Endothelial cell of umbilical vein (primary cell): ENCODE measurements at regions not wholly inside any gene's neighbourhood (a gene's known extent, or its start where the extent isn't known, plus 50 kb on each side); places are given as distances from the start of the nearest gene placed in this dataset.

Experiments
- BruUV-seq: library from RNA; stranded (reverse); fragments of 400-500 nt; replicated peaks from 2 replicates; lab custom pipeline; 2021; lab: Mats Ljungman, UMichigan
- CTCF ChIA-PET: fragments of 300-600, 350-600 bp; sonication (Branson Sonifier 250); formaldehyde crosslinking; loops from one replicate; lab custom pipeline; 2021; ENCODE audit warnings: antibody characterized with exemption, inconsistent platforms; lab: Charles Lee
- POLR2A ChIA-PET: fragments of 300-600, 350-600 bp; sonication (Branson Sonifier 250); formaldehyde crosslinking; loops from one replicate; lab custom pipeline; 2021; ENCODE audit warnings: antibody characterized with exemption, inconsistent platforms; lab: Charles Lee
- DNase-seq: peaks from one replicate; pipeline ENCODE4 v3.0.0-alpha.2; 2011; ENCODE audit warnings: low read depth, low spot score
- FAIRE-seq: peaks from 2 replicates; lab custom pipeline; 2011; peaks lifted over from hg19 to GRCh38; lab: Jason Lieb, UNC
- H2AFZ ChIP-seq: 2 replicates; pipeline ENCODE4 v1.6.0; 2012; ENCODE audit warnings: low read depth, low read length, control low read depth, inconsistent platforms
- H3K27ac ChIP-seq: 2 replicates; pipeline ENCODE4 v1.5.1; 2011; ENCODE audit warnings: low read depth, mild to moderate bottlenecking, control low read depth, low read length, moderate library complexity; ENCODE audit not compliant: insufficient read depth
- H3K27me3 ChIP-seq, 2 experiments: 2 replicates each; pipeline versions ENCODE4 v1.6.0 to v1.6.1; 2011; ENCODE audit warnings: low read length in 2 of 2, mixed read lengths in 1 of 2; ENCODE audit not compliant: control insufficient read depth in 2 of 2, insufficient read depth in 2 of 2
- H3K36me3 ChIP-seq, 2 experiments: 2 replicates in 1 of 2; 3 replicates in 1 of 2; pipeline ENCODE4 v1.5.1; 2011; ENCODE audit warnings: low read length in 2 of 2, mild to moderate bottlenecking in 1 of 2, moderate library complexity in 1 of 2; ENCODE audit not compliant: control insufficient read depth in 2 of 2, insufficient read depth in 2 of 2; ENCODE audit errors: extremely low read depth in 1 of 2
- H3K4me1 ChIP-seq: 3 replicates; pipeline ENCODE4 v1.5.1; 2011; ENCODE audit warnings: mild to moderate bottlenecking, low read length; ENCODE audit not compliant: control insufficient read depth, insufficient read depth; ENCODE audit errors: extremely low read depth
- H3K4me2 ChIP-seq: 2 replicates; pipeline ENCODE4 v1.6.1; 2011; ENCODE audit warnings: low read length, control low read depth, mixed read lengths; ENCODE audit not compliant: insufficient read depth
- H3K4me3 ChIP-seq, 3 experiments: fragments of 200-600 bp in 1 of 3; sonication (generic), shearing (Covaris generic) in 1 of 3; replicated peaks in 1 of 3; 2 replicates each; pipeline ENCODE4 v1.5.1; 2011 to 2016; ENCODE audit warnings: control low read depth in 3 of 3, low read length in 3 of 3, mild to moderate bottlenecking in 2 of 3, inconsistent platforms in 1 of 3, low read depth in 1 of 3, moderate library complexity in 1 of 3; ENCODE audit not compliant: insufficient read depth in 1 of 3
- H3K79me2 ChIP-seq: 2 replicates; pipeline ENCODE4 v1.6.0; 2012; ENCODE audit warnings: low read length, inconsistent platforms; ENCODE audit not compliant: control insufficient read depth, insufficient read depth
- H3K9ac ChIP-seq: replicated peaks from 2 replicates; pipeline ENCODE3; 2011; ENCODE audit warnings: low read length, control low read depth; ENCODE audit not compliant: insufficient read depth; ENCODE audit errors: extremely low read depth
- H3K9me1 ChIP-seq: replicated peaks from 3 replicates; pipeline ENCODE4 v1.6.0; 2011; ENCODE audit warnings: mild to moderate bottlenecking, low read length; ENCODE audit not compliant: control insufficient read depth, insufficient read depth; ENCODE audit errors: extremely low read depth
- H3K9me3 ChIP-seq: replicated peaks from 2 replicates; pipeline ENCODE4 v1.5.1; 2012; ENCODE audit warnings: low read length, inconsistent platforms; ENCODE audit not compliant: control insufficient read depth, insufficient read depth
- H4K20me1 ChIP-seq: replicated peaks from 2 replicates; pipeline ENCODE3; 2011; ENCODE audit warnings: mild to moderate bottlenecking, low read length; ENCODE audit not compliant: control insufficient read depth, insufficient read depth; ENCODE audit errors: extremely low read depth
- CTCF ChIP-seq, 2 donors: IDR thresholded peaks; 1 replicate in 1 of 2; 2 replicates in 1 of 2; pipeline ENCODE4 v1.5.1; 2011; ENCODE audit warnings: low read length in 2 of 2, mild to moderate bottlenecking in 2 of 2, moderate library complexity in 2 of 2, control low read depth in 1 of 2, inconsistent platforms in 1 of 2, low read depth in 1 of 2; ENCODE audit not compliant: insufficient read depth in 1 of 2; ENCODE audit errors: extremely low read depth in 1 of 2
- EZH2 ChIP-seq: IDR thresholded peaks from 2 replicates; pipeline ENCODE4 v1.6.1; 2012; ENCODE audit warnings: borderline replicate concordance, low read depth, mild to moderate bottlenecking, moderate library complexity, low read length, inconsistent platforms; ENCODE audit not compliant: severe bottlenecking
- FOS ChIP-seq: IDR thresholded peaks from 2 replicates; pipeline ENCODE4 v1.6.1; 2011; ENCODE audit warnings: mild to moderate bottlenecking, low read length, moderate library complexity, borderline replicate concordance; ENCODE audit not compliant: insufficient read depth
- GATA2 ChIP-seq: IDR thresholded peaks from 2 replicates; pipeline ENCODE4 v1.7.0; 2011; ENCODE audit warnings: low read depth, mild to moderate bottlenecking, moderate library complexity, mixed read lengths, low read length; ENCODE audit not compliant: insufficient read length, insufficient read depth
- JUN ChIP-seq: IDR thresholded peaks from 2 replicates; pipeline ENCODE4 v1.6.1; 2011; ENCODE audit warnings: borderline replicate concordance, low read depth; ENCODE audit not compliant: insufficient read length, insufficient read depth
- MAX ChIP-seq: IDR thresholded peaks from 2 replicates; pipeline ENCODE4 v1.6.1; 2011; ENCODE audit not compliant: insufficient read depth, insufficient read length
- MYC ChIP-seq: IDR thresholded peaks from one replicate; pipeline ENCODE4 v1.6.1; 2011; ENCODE audit warnings: mild to moderate bottlenecking, low read depth, low read length
- POLR2A ChIP-seq: IDR thresholded peaks from 2 replicates; pipeline ENCODE4 v1.6.1; 2012; ENCODE audit warnings: low read depth, mild to moderate bottlenecking, control low read depth, low read length
- POLR2AphosphoS5 ChIP-seq: IDR thresholded peaks from 2 replicates; pipeline ENCODE4 v1.6.1; 2012; ENCODE audit warnings: low read depth, mild to moderate bottlenecking, control low read depth, low read length, moderate library complexity; ENCODE audit not compliant: insufficient read depth
- dilution Hi-C: fragments of 300-500 bp; cut with MboI; formaldehyde crosslinking; loops from one replicate; pipeline ENCODE4 v1.15.0; 2019; ENCODE audit warnings: low sequenced_read_pairs; ENCODE audit not compliant: extremely low pct_ligation_motif_present
- intact Hi-C: fragments of 100-400 bp; cut with micrococcal nuclease; formaldehyde crosslinking; loops from one replicate; pipeline ENCODE4 v1.10.0; 2022

- FAIRE-seq (no peak), DNase-seq (no peak)
- Histone ChIP-seq H3K79me2 (no peaks in the 10 kb centered on the region), H3K9me3 (no peaks in the 10 kb centered on the region), H3K9me1 (no peaks in the 10 kb centered on the region), H4K20me1 (no peaks in the 10 kb centered on the region), H3K4me1 (no peaks in the 10 kb centered on the region), H2AFZ (no peak overlapping the region), H3K27me3 (no peaks in the 10 kb centered on the region), H3K36me3 (no peaks in the 10 kb centered on the region), H3K9ac (no peak overlapping the region), H3K4me2 (no peak overlapping the region), H3K4me3 (no peak overlapping the region), H3K27ac (no peak overlapping the region)
- ChIA-PET POLR2A (no interaction called here), CTCF (no interaction called here)
- dilution Hi-C loops = no loop called here
- no peak for TF ChIP-seq MAX
- no peak for TF ChIP-seq POLR2AphosphoS5
- no peak for TF ChIP-seq CTCF (IDR thresholded peaks at IDR 0.05; ENCODE audit: extremely low read depth in 1 of 2, insufficient read depth in 1 of 2, low read depth in 1 of 2, low read length in 2 of 2)
- TF ChIP-seq POLR2A = no peak
- TF ChIP-seq EZH2 = no peak
- TF ChIP-seq MYC = no peak
- TF ChIP-seq GATA2 = no peak
- TF ChIP-seq FOS = no peak
- TF ChIP-seq JUN = no peak
- intact Hi-C loops = no loop called here
- no TSS peak for BruUV-seq
Observed at GRCh38 chr12:69136931-69137613, 102.3 kb upstream of the CPSF6 start.
